GM18951 (cell line): ENCODE measurements at regions not wholly inside any gene's neighbourhood (a gene's known extent, or its start where the extent isn't known, plus 50 kb on each side); places are given as distances from the start of the nearest gene placed in this dataset.

ENCODE experiments used
- POLR2A ChIP-seq: IDR thresholded peaks from 4 replicates; pipeline ENCODE4 v1.6.1; 2011; ENCODE audit warnings: mild to moderate bottlenecking; ENCODE audit not compliant: insufficient read length, insufficient read depth; ENCODE audit errors: extremely low read depth
- in situ Hi-C: fragments of 300-500 bp; cut with MboI; formaldehyde crosslinking; loops from one replicate; pipeline ENCODE4 v1.12.0; 2022; ENCODE audit warnings: low sequenced_read_pairs, mixed read lengths, inconsistent platforms; ENCODE audit not compliant: unreplicated experiment

GRCh38 chr4:160194716-160195115 lies 1091.8 kb downstream of the RAPGEF2 start:
- in situ Hi-C loops = no loop called here
- no peak for TF ChIP-seq POLR2A

DNA sequence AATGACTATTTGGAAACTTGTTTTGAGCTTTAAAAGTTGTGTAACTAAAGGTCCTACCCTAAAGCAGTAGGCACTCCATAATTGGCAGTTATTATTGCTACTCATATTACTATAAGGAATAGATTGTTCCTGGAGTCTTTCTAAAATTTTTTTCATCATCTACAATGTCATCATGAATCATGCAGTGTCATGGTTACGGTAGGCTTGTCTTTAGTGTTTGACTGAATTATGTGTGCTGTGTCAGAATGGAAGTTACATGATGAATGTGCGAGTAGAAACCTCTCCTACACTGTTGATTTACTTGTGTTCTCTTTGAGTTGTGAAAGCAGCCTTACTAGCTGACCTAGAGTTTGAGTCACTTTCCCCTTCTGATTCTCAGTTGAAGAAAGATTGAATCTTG lies 1099.9 kb downstream of the RAPGEF2 start:
- in situ Hi-C loops = no loop called here
- TF ChIP-seq POLR2A = no peak

- in situ Hi-C loops = no loop called here
- TF ChIP-seq POLR2A = no peak
Observed at GRCh38 chr4:160212078-160212477, 1109.2 kb downstream of the RAPGEF2 start.

DNA sequence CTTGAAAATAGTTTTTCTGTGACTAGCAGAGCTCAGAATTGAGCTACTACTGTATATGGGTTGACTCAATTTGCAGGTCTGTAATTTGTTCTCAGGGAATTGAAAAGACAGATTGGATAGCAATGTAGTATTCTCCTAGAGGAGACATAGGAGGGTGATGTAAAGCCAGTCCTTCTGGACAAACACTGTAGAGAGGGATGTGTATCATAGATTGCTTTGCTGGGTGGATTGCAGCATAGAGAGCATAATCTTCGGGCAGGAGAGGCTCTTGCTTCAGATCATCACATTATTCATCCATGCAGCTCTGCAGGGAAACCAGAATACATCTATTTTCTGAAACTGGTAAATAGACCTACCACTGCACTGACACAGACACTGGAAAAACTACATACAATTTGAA lies 1110.5 kb downstream of the RAPGEF2 start:
- TF ChIP-seq POLR2A = no peak
- in situ Hi-C loops = no loop called here

GRCh38 chr4:160217352-160217751 lies 1114.5 kb downstream of the RAPGEF2 start:
- TF ChIP-seq POLR2A = no peak
- in situ Hi-C loops = no loop called here

- in situ Hi-C loops = no loop called here
- TF ChIP-seq POLR2A = no peak
Observed at GRCh38 chr4:160224049-160224448, 1121.2 kb downstream of the RAPGEF2 start.

DNA sequence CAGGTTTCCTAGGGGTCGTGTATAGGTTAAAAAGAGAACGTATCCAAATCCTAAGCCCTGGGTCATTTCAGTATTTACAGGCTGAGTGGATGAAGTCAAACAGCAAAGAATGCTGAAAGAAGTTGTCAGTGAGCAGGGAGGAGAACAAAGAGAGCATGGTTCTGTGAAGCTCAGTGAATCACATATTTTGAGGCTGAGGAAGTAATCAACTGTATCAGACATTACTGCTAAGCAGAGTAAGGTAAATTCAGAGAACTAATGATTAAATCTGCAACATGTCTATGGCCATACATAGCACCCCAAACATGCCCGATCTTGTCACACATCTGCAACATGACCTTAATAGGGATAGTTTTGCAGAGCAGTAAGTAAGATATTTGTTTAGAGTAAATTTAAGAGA lies 1130.3 kb downstream of the RAPGEF2 start:
- TF ChIP-seq POLR2A = no peak
- in situ Hi-C loops = no loop called here

- in situ Hi-C loops = no loop called here
- TF ChIP-seq POLR2A = no peak
Observed at GRCh38 chr4:160235285-160235684, 1132.4 kb downstream of the RAPGEF2 start.

DNA sequence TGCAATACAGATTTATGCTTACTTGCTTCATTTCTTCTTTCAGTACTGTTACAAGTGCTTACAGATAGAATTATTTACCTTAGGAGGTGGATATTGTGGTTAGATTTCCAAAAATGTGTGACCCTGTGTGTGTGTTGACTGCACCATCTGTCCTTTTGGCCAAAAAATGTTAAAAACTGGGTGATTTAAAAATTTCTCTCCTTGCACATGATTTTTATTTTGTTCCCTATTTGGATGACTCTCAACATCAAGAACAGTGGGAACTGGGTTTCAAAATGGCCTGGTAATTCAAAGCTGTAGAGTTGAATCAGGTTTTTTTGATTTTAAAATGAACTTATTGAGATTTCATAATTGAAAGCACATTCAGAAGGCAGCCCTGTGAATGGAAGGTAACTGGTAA lies 1132.9 kb downstream of the RAPGEF2 start:
- no peak for TF ChIP-seq POLR2A
- in situ Hi-C loops = no loop called here

- no peak for TF ChIP-seq POLR2A
- in situ Hi-C loops = no loop called here
Observed at GRCh38 chr4:160238790-160239189, 1135.9 kb downstream of the RAPGEF2 start.

GRCh38 chr4:160247091-160247656 lies 1144.3 kb downstream of the RAPGEF2 start:
- in situ Hi-C loops = no loop called here
- TF ChIP-seq POLR2A = no peak

- in situ Hi-C loops = no loop called here
- no peak for TF ChIP-seq POLR2A
Observed at GRCh38 chr4:160251522-160252170, 1148.8 kb downstream of the RAPGEF2 start.

DNA sequence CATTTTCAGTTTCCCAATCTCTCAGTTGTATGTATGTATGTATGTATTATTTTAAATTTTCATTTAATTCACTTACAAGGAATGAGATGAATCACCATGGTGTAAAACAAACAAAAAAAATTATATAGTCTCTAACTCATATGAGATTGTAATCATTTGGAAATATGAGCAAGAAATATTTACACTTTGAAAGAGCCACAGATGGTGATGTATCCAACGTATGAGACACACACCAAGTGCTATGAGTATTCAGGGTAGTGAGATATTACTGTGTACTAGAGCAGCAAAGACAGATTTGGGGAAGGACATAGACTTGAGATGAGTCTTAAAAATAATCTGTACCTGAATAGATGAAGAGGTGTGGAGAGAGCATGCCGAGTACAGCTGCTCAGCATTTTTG lies 1154.4 kb downstream of the RAPGEF2 start:
- no peak for TF ChIP-seq POLR2A
- in situ Hi-C loops = no loop called here

DNA sequence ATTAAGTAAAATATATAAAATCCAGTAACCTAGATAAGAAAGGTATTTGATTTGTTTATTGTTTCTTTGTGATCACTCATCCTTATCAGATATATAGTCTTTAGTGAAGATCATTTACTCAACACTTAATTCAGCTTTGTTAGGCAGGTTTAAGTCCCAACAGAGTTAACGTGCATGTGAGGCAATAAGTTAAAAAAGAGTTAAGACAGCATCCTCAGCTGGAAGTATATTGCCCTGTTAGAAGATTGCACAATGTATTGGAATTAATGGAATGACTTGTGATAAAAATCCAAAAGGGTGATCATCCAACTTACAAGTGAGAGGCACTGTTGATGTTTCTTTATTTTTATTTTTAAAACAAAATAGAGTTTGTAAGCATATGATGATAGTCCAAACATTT lies 1162.1 kb downstream of the RAPGEF2 start:
- no peak for TF ChIP-seq POLR2A
- in situ Hi-C loops = no loop called here
